Nephron (organoid): ENCODE measurements at regions not wholly inside any gene's neighbourhood (a gene's known extent, or its start where the extent isn't known, plus 50 kb on each side); places are given as distances from the start of the nearest gene placed in this dataset.

Experiments
- H3K27ac Mint-ChIP-seq, 3 experiments: 2 replicates each; pipeline ENCODE4 v1.8.0; 2020; ENCODE audit warnings: mixed read lengths in 3 of 3, mild to moderate bottlenecking in 2 of 3, moderate library complexity in 1 of 3
- H3K27me3 Mint-ChIP-seq: 2 replicates; pipeline ENCODE4 v1.8.0; 2021; ENCODE audit warnings: low read depth, mild to moderate bottlenecking, moderate library complexity, mixed read lengths
- H3K36me3 Mint-ChIP-seq: 2 replicates; pipeline ENCODE4 v1.8.0; 2020; ENCODE audit warnings: low read depth, mixed read lengths
- H3K4me1 Mint-ChIP-seq: 2 replicates; pipeline ENCODE4 v1.8.0; 2020; ENCODE audit warnings: mixed read lengths
- H3K4me3 Mint-ChIP-seq, 3 experiments: 2 replicates each; pipeline ENCODE4 v1.8.0; 2020; ENCODE audit warnings: mild to moderate bottlenecking in 3 of 3, mixed read lengths in 3 of 3, moderate library complexity in 2 of 3
- H3K9me3 Mint-ChIP-seq: 2 replicates; pipeline ENCODE4 v1.8.0; 2020; ENCODE audit warnings: mixed read lengths
- CTCF ChIP-seq, 3 experiments: fragments of 200-600 bp; sonication (generic); IDR thresholded peaks; one replicate each; pipeline ENCODE4 v1.5.0; 2021; ENCODE audit warnings: antibody characterized with exemption in 3 of 3; ENCODE audit not compliant: unreplicated experiment in 3 of 3

DNA sequence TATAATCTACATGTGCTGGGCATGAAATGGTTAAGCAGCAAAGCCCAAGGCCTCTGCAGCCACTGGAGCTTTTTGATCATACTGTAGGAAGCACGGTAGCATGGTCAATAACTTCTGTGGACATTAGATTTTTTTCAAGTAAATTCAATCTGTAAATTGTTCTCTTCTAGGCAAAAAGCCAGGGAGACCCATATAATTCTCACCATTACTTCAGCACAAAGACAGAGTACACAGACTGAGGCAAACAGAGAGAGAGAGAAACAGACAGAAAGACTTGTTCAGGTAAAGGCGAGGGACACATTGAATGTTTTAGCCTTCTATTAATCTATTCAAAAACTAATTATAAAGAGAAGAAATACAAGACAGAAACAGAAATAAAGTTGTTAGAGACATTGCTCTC, 349.4 kb downstream of the RFC3 start:
- H3K27ac Mint-ChIP-seq: no peak overlapping the region
- H3K9me3 Mint-ChIP-seq: peaks cover 2% of the 10 kb centered on the region
- no peaks in the 10 kb centered on the region for H3K36me3 Mint-ChIP-seq
- H3K4me1 Mint-ChIP-seq: peaks cover 10% of the 10 kb centered on the region
- H3K27me3 Mint-ChIP-seq: no peaks in the 10 kb centered on the region
- TF ChIP-seq CTCF (IDR thresholded peaks at IDR 0.05; ENCODE audit: unreplicated experiment in 3 of 3): no peak
- no peak overlapping the region for H3K4me3 Mint-ChIP-seq

DNA sequence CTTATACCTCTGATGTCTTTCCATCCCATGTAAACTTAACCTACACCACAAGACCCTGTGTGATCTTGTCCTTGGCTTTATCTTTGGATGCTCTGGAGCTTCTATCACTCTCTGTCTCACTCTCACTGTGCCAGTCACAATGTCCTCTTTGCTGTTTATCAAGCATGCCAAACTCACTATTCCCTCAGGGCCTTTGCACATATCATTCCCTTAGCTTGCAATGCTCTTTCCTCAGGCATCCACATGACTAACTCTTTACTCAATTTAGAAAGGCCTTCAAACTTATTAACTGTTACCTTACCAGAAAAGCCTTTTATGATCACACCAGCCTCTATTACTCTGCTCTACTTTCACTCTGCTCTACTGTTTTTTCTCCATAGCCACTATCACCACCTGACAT, 354.1 kb downstream of the RFC3 start:
- peaks cover 2% of the 10 kb centered on the region for H3K9me3 Mint-ChIP-seq
- H3K27me3 Mint-ChIP-seq: no peaks in the 10 kb centered on the region
- H3K4me3 Mint-ChIP-seq: no peak overlapping the region
- no peaks in the 10 kb centered on the region for H3K36me3 Mint-ChIP-seq
- peaks cover 12% of the 10 kb centered on the region for H3K4me1 Mint-ChIP-seq
- H3K27ac Mint-ChIP-seq: no peak overlapping the region
- no peak for TF ChIP-seq CTCF (IDR thresholded peaks at IDR 0.05; ENCODE audit: unreplicated experiment in 3 of 3)

DNA sequence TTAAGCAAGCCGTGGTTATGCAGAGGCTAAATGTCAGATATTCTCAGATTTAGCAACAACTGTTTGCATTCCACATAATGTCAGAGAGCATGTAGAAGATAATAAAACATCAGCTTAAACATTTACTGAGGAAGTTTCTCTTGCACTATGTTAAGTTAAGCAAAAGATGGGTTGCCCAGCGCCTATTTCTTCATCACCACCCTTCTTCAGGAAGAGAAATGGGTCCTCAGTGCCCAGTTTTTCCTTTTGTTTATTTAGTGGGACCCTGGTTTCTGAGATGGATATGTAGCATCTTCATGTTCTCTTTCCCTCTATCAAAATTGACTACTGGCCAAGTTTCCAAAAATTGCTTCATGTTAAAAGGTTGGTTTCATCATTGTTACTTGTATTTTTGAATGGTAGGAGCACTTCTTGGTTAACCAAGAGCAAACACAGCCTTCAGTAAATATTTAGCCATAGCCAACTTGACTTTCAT, 356.8 kb downstream of the RFC3 start:
- Mint-ChIP-seq H3K4me1 (peaks cover 14% of the 10 kb centered on the region), H3K27me3 (no peaks in the 10 kb centered on the region), H3K9me3 (no peaks in the 10 kb centered on the region), H3K4me3 (no peak overlapping the region), H3K36me3 (no peaks in the 10 kb centered on the region), H3K27ac (no peak overlapping the region)
- no peak for TF ChIP-seq CTCF (IDR thresholded peaks at IDR 0.05; ENCODE audit: unreplicated experiment in 3 of 3)

DNA sequence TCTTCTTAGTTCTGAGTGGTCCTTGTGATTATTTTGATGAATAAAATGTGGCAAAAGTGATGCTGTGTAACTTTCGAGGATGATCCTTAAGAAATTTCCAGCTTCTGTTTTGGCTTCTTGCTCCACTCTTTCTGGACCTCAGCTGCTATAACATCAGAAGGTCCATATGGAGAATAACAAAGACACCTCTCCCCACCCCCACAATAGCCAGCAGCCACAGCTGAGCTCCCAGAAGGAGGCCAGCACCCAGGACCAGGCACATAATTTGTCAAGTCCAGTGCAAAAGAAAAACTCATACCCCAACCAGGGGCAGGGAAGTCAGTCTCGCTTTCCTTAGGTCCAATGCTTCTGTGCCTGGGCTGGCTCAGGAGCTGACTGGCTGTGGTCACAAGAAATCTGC, 357.6 kb downstream of the RFC3 start:
- peaks cover 14% of the 10 kb centered on the region for H3K4me1 Mint-ChIP-seq
- no peaks in the 10 kb centered on the region for H3K36me3 Mint-ChIP-seq
- H3K4me3 Mint-ChIP-seq: no peak overlapping the region
- TF ChIP-seq CTCF (IDR thresholded peaks at IDR 0.05; ENCODE audit: unreplicated experiment in 3 of 3): no peak
- no peaks in the 10 kb centered on the region for H3K9me3 Mint-ChIP-seq
- H3K27ac Mint-ChIP-seq: no peak overlapping the region
- no peaks in the 10 kb centered on the region for H3K27me3 Mint-ChIP-seq

DNA sequence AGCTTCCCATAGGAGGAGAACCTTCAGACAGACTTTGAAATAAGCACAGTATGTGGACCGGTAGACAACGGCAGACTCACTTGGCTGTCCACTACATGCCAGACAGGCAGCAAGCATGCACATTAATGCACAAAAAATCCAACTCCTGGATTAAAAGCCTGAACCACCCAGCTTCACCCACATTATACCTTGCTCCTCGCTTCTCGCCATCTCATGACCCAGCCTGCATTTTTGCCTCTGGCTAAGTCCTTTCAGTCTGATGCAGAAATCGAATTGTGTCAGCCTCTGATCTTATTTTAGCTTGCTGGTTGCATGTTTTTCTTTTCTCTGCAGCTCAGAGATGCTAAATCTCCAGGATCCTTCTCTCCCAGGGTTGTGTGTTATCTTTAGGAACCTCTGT, 358.7 kb downstream of the RFC3 start:
- H3K36me3 Mint-ChIP-seq: no peaks in the 10 kb centered on the region
- no peak overlapping the region for H3K27ac Mint-ChIP-seq
- H3K4me1 Mint-ChIP-seq: peaks cover 14% of the 10 kb centered on the region
- no peaks in the 10 kb centered on the region for H3K27me3 Mint-ChIP-seq
- H3K4me3 Mint-ChIP-seq: no peak overlapping the region
- no peak for TF ChIP-seq CTCF (IDR thresholded peaks at IDR 0.05; ENCODE audit: unreplicated experiment in 3 of 3)
- no peaks in the 10 kb centered on the region for H3K9me3 Mint-ChIP-seq

GRCh38 chr13:34179481-34179880, 361.5 kb downstream of the RFC3 start:
- no peak for TF ChIP-seq CTCF (IDR thresholded peaks at IDR 0.05; ENCODE audit: unreplicated experiment in 3 of 3)
- Mint-ChIP-seq H3K27me3 (peaks cover 5% of the 10 kb centered on the region), H3K36me3 (no peaks in the 10 kb centered on the region), H3K4me1 (peaks cover 10% of the 10 kb centered on the region), H3K27ac (no peak overlapping the region), H3K9me3 (no peaks in the 10 kb centered on the region), H3K4me3 (no peak overlapping the region)
